ENCODE measurements at regions not wholly inside any gene's neighbourhood (a gene's known extent, or its start where the extent isn't known, plus 50 kb on each side); places are given as distances from the start of the nearest gene placed in this dataset.

GRCh38 chr7:156116514-156117215, 304.4 kb upstream of the SHH start:
- TF ChIP-seq EZH2 (IDR thresholded peaks at IDR 0.05; ENCODE audit: borderline replicate concordance), result no peak
- TF ChIP-seq CTCF (IDR thresholded peaks at IDR 0.05; ENCODE audit: poor library complexity), result no peak
- no peak for TF ChIP-seq EZH2phosphoT487 (IDR thresholded peaks at IDR 0.05; ENCODE audit: low read depth, severe bottlenecking, unreplicated experiment)

Measured in hepatocyte (in vitro differentiated cells).